ENCODE measurements at regions not wholly inside any gene's neighbourhood (a gene's known extent, or its start where the extent isn't known, plus 50 kb on each side); places are given as distances from the start of the nearest gene placed in this dataset.

DNA sequence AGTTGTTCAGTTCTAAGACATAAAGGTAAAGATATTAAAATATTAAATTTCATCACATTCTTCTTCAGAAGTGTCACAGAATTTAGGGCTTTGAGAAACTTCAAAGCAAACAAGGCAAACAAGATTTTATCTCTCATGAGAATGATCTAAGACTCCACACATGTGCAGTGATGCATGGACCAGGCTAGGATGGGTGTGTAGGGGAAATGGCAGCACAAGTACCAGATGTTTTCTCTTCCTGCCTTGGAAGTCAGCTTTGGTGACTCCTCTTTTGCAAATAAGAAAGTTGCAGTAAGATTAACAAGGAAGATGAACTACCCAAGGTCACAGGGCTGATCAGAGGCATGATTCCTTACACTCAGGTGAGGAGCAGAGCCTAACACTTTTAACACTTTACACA, 163.8 kb upstream of the LMNTD1 start:
- no peak overlapping the region for H2AFZ ChIP-seq (ENCODE audit: low read length)
- no peaks in the 10 kb centered on the region for H3F3A ChIP-seq (ENCODE audit: low read depth)
- H4K20me1 ChIP-seq (ENCODE audit: insufficient read depth, low read length, poor library complexity, severe bottlenecking) = no peaks in the 10 kb centered on the region
- H3K9me2 ChIP-seq (replicated peaks; ENCODE audit: low read depth, low read length) = no peaks in the 10 kb centered on the region
- no peaks in the 10 kb centered on the region for H3K79me2 ChIP-seq (ENCODE audit: insufficient read depth, low read length)
- H3K36me3 ChIP-seq (ENCODE audit: insufficient read depth, low read length) = no peaks in the 10 kb centered on the region
- TF ChIP-seq CTCF (conservative IDR thresholded peaks at IDR 0.05; ENCODE audit: low read length) (no peak), EZH2phosphoT487 (IDR thresholded peaks at IDR 0.05; ENCODE audit: borderline replicate concordance) (no peak)
- H3K9me3 ChIP-seq (ENCODE audit: insufficient read depth, low read depth, low read length) = no peaks in the 10 kb centered on the region
- H3K4me1 ChIP-seq (ENCODE audit: insufficient read depth, low read length, poor library complexity, severe bottlenecking) = peaks cover 30% of the 10 kb centered on the region
- no peak overlapping the region for H3K4me3 ChIP-seq (ENCODE audit: low read length, poor library complexity, severe bottlenecking)
- no peaks in the 10 kb centered on the region for H3K27me3 ChIP-seq (ENCODE audit: insufficient read depth, low read length, poor library complexity, severe bottlenecking)
- peak overlapping the region; percentile 37 for H3K4me2 ChIP-seq (ENCODE audit: low read depth, low read length, poor library complexity, severe bottlenecking)
- H3K9ac ChIP-seq (ENCODE audit: low read depth, low read length, poor library complexity, severe bottlenecking) = no peak overlapping the region

GRCh38 chr12:25717552-25717951, 164.5 kb upstream of the LMNTD1 start:
- Histone ChIP-seq H3F3A (ENCODE audit: low read depth) (no peaks in the 10 kb centered on the region), H3K4me2 (ENCODE audit: low read depth, low read length, poor library complexity, severe bottlenecking) (peak overlapping the region; percentile 37), H3K4me1 (ENCODE audit: insufficient read depth, low read length, poor library complexity, severe bottlenecking) (peaks cover 30% of the 10 kb centered on the region), H3K9me3 (ENCODE audit: insufficient read depth, low read depth, low read length) (no peaks in the 10 kb centered on the region), H3K9me2 (replicated peaks; ENCODE audit: low read depth, low read length) (no peaks in the 10 kb centered on the region), H3K36me3 (ENCODE audit: insufficient read depth, low read length) (no peaks in the 10 kb centered on the region), H4K20me1 (ENCODE audit: insufficient read depth, low read length, poor library complexity, severe bottlenecking) (no peaks in the 10 kb centered on the region), H3K27me3 (ENCODE audit: insufficient read depth, low read length, poor library complexity, severe bottlenecking) (no peaks in the 10 kb centered on the region), H3K79me2 (ENCODE audit: insufficient read depth, low read length) (no peaks in the 10 kb centered on the region), H2AFZ (ENCODE audit: low read length) (no peak overlapping the region), H3K4me3 (ENCODE audit: low read length, poor library complexity, severe bottlenecking) (no peak overlapping the region), H3K9ac (ENCODE audit: low read depth, low read length, poor library complexity, severe bottlenecking) (no peak overlapping the region)
- TF ChIP-seq EZH2phosphoT487 (IDR thresholded peaks at IDR 0.05; ENCODE audit: borderline replicate concordance) = no peak
- TF ChIP-seq CTCF (conservative IDR thresholded peaks at IDR 0.05; ENCODE audit: low read length) = no peak

DNA sequence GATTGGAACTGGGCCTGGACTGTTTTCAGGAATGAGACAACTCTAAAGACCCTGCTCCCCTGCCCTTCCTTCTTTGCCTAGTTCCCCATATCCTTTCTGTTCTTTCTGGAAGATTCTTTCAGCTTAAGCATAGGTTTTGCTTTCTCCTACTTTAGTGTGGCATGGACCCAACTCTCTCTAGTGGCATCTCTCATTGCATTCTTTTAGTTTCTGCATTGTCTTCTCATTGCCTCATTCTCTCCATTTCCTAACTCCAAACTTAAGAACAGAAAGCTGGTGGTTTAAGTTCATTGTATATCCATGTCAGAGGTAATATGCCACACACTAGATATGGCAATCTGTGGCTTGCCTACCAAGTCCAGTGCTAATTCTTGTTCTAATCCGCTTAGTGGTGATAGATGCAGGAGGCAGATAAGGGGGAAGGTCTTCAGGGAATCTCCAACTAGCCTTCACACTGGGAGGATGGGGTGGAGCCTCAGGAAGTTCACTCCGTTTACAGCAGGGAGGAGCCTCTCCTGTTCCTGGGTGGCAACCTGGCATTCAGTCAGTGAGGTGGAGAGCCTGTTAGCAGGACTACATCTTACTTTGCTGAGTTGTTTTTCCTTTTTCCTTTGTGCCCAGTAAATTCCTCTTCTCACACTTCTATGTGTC, 165.1 kb upstream of the LMNTD1 start:
- Histone ChIP-seq H2AFZ (ENCODE audit: low read length) (no peak overlapping the region), H3K36me3 (ENCODE audit: insufficient read depth, low read length) (no peaks in the 10 kb centered on the region), H3K9ac (ENCODE audit: low read depth, low read length, poor library complexity, severe bottlenecking) (no peak overlapping the region), H3K4me2 (ENCODE audit: low read depth, low read length, poor library complexity, severe bottlenecking) (no peak overlapping the region), H3K9me2 (replicated peaks; ENCODE audit: low read depth, low read length) (no peaks in the 10 kb centered on the region), H3K4me3 (ENCODE audit: low read length, poor library complexity, severe bottlenecking) (no peak overlapping the region), H3F3A (ENCODE audit: low read depth) (no peaks in the 10 kb centered on the region), H3K9me3 (ENCODE audit: insufficient read depth, low read depth, low read length) (no peaks in the 10 kb centered on the region), H4K20me1 (ENCODE audit: insufficient read depth, low read length, poor library complexity, severe bottlenecking) (no peaks in the 10 kb centered on the region), H3K79me2 (ENCODE audit: insufficient read depth, low read length) (no peaks in the 10 kb centered on the region), H3K27me3 (ENCODE audit: insufficient read depth, low read length, poor library complexity, severe bottlenecking) (no peaks in the 10 kb centered on the region), H3K4me1 (ENCODE audit: insufficient read depth, low read length, poor library complexity, severe bottlenecking) (peaks cover 30% of the 10 kb centered on the region)
- no peak for TF ChIP-seq EZH2phosphoT487 (IDR thresholded peaks at IDR 0.05; ENCODE audit: borderline replicate concordance)
- TF ChIP-seq CTCF (conservative IDR thresholded peaks at IDR 0.05; ENCODE audit: low read length) = no peak

All from Loucy (cell line).